ENCODE measurements at regions not wholly inside any gene's neighbourhood (a gene's known extent, or its start where the extent isn't known, plus 50 kb on each side); places are given as distances from the start of the nearest gene placed in this dataset.

- peak; percentile 89 for DNase-seq (ENCODE audit: low read depth)
- no peak overlapping the region for H3K4me3 ChIP-seq (ENCODE audit: low read length)
- TF ChIP-seq CTCF (conservative IDR thresholded peaks at IDR 0.05; ENCODE audit: low read length), result no peak
Observed at GRCh38 chr4:74682567-74683359, 111.6 kb downstream of the BTC start.

DNA sequence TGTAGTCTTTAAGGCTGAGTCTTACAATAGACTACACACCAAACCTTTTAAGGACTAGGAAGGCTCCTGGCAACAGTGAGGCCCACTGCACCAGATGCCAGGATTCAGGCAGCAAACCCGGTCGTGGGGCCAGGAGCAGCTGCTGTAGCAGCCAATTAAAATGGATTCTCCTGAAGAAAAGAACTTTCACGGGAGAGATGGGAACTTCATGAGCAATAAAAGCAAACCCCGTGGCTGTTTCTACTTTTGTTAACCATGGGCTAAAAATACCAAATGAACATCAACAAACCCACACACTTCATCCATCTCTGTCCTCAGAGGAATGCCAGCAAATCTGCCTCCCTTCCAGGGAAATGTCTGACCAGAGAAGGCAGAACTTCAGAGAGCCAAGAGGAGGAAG lies 101.4 kb downstream of the BTC start:
- no peak for TF ChIP-seq CTCF (conservative IDR thresholded peaks at IDR 0.05; ENCODE audit: low read length)
- no peak overlapping the region for H3K4me3 ChIP-seq (ENCODE audit: low read length)
- no peak for DNase-seq (ENCODE audit: low read depth)
